GM13976 (cell line): ENCODE measurements at regions not wholly inside any gene's neighbourhood (a gene's known extent, or its start where the extent isn't known, plus 50 kb on each side); places are given as distances from the start of the nearest gene placed in this dataset.

Source experiments
- DNase-seq: peaks from one replicate; pipeline ENCODE4 v3.0.0; 2012; ENCODE audit warnings: low spot score
- CTCF ChIP-seq: IDR thresholded peaks from 2 replicates; pipeline ENCODE4 v1.5.1; 2012; ENCODE audit warnings: borderline replicate concordance, mild to moderate bottlenecking; ENCODE audit not compliant: insufficient read depth; ENCODE audit errors: extremely low read depth, missing control alignments, control extremely low read depth
- in situ Hi-C: fragments of 300-500 bp; cut with MboI; formaldehyde crosslinking; loops from one replicate; pipeline ENCODE4 v1.12.0; 2022; ENCODE audit warnings: low sequenced_read_pairs, mixed read lengths, inconsistent platforms; ENCODE audit not compliant: unreplicated experiment

- DNase-seq = no peak
- in situ Hi-C loops = no loop called here
- TF ChIP-seq CTCF = no peak
Observed at GRCh38 chr2:238587776-238588660, 161.3 kb downstream of the ASB1 start.

GRCh38 chr2:238589591-238590460, 163.1 kb downstream of the ASB1 start:
- no peak for TF ChIP-seq CTCF
- no peak for DNase-seq
- in situ Hi-C loops = no loop called here

- no peak for DNase-seq
- in situ Hi-C loops = no loop called here
- TF ChIP-seq CTCF = no peak
Observed at GRCh38 chr2:238591732-238592131, 165.0 kb downstream of the ASB1 start.

GRCh38 chr2:238593236-238593635, 166.5 kb downstream of the ASB1 start:
- in situ Hi-C loops = no loop called here
- no peak for DNase-seq
- TF ChIP-seq CTCF = no peak

- no peak for TF ChIP-seq CTCF
- in situ Hi-C loops = no loop called here
- DNase-seq = no peak
Observed at GRCh38 chr2:238593678-238594077, 167.0 kb downstream of the ASB1 start.

GRCh38 chr2:238594796-238595749, 168.3 kb downstream of the ASB1 start:
- in situ Hi-C loops = no loop called here
- DNase-seq = no peak
- TF ChIP-seq CTCF = no peak
